Stimulated activated CD4-positive, alpha-beta T cell treated with anti-CD3 and anti-CD28 coated beads, TNF-alpha, amount 100 ng/mL, for 1 hour (primary cell): ENCODE measurements at regions not wholly inside any gene's neighbourhood (a gene's known extent, or its start where the extent isn't known, plus 50 kb on each side); places are given as distances from the start of the nearest gene placed in this dataset.
"Not testable (repeated sequence)": the region's sequence is repeated elsewhere in the genome, so short reads cannot be mapped to it uniquely, and the experiment has no call there.

Experiments
- DNase-seq, 3 donors: peaks; one replicate each; pipeline ENCODE4 v3.0.0-alpha.2; 2020; ENCODE audit warnings: low read depth in 3 of 3, low spot score in 1 of 3

DNA sequence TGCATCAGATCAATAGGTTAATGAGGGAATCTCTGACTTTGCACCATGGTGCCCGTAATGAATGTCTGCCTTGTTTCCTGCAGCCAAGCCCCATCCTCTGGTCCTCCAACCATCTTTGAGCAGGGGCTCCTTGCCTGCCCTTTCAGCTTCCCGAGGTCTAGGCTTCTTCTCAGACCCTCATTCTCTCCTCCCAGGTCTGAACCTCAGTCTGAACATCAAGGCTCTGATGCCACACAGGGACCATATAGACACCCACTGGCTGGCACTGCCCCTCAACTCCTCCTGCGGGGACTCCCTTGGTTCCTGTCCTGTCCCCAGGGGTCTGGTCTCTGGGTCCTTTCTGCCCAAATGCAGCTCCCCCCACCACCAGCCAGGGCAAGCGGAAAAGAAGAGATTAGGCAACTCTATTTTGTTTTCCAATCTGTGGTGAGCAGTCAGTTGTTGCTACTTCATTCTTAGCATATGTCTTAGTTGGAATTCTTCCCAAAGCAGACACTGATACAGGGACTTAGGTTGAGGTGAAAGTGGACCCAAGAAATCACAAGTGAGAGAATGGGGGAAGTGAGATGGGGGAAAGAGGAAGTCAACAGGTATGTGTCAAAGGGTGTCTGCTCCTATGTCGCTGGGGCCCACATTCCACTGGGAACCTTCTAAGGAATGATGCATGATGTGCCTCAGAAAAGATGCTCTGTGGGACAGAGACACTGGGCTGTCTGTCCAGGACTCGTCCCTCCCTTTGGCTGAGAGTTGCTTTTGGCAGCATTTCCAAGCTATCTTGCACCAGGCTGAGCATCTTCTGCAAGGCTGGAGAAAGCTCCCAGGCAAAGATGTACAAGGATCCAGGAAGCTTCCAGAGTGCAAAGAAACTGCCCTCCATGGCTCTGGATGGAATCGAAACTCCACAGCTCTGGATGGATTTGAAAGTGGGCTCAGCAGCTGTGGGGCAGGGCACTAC lies 1096.5 kb upstream of the TMEM132C start:
- DNase-seq, result no peak

DNA sequence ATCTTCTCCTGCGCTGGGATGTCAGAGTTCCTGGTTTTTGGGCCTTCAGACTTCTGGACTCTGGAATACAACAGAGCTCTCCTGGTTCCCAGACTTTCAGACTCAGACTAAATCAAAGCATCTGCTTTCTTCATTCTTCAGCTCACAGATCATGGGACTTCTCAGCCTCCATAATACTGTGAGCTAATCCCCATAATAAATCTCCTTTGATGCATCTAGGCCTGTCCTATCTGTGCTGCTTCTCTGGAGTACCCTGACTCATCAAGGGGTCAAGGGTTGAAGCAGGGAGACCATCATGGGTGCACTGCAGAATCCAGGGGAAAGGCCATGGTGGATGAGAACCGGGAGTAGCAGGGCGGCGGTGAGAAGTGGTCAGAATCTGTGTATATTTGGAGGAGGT lies 1094.1 kb upstream of the TMEM132C start:
- DNase-seq, result no peak

DNA sequence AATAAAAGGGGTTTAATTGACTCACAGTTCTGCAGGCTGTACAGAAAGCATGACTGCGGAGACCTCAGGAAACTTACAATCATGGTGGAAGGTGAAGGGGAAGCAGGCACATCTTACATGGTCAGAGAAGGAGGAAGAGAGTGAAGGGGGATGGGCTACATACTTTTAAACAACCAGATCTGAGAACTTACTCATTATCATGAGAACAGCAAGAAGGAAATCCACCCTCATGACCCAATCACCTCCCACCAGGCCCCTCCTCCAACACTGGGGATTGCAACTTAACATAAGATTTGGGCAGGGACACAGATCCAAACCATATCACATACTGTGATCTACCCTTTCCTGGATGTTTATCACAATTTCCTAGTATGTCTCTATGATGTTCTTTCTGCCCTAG lies 1093.0 kb upstream of the TMEM132C start:
- DNase-seq, result not testable (repeated sequence)

DNA sequence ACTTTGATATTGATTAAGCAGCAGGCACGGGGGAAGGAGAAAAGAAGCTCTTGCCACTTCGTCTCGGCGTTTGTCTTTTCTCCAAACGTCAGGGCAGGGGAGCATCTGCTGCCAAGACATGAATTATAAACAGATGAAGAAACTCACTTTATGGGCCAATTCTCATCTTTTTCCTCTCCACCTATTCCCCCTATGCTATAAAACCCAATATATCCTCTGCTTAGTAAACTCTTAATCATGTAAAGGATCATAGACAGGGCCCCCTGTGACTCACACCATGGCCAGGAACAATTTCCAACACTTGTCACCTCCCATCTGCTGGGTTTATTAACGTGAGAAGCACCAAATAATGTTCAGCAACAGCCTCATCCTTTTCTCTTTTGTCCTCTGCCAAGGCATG lies 1092.1 kb upstream of the TMEM132C start:
- no peak for DNase-seq

DNA sequence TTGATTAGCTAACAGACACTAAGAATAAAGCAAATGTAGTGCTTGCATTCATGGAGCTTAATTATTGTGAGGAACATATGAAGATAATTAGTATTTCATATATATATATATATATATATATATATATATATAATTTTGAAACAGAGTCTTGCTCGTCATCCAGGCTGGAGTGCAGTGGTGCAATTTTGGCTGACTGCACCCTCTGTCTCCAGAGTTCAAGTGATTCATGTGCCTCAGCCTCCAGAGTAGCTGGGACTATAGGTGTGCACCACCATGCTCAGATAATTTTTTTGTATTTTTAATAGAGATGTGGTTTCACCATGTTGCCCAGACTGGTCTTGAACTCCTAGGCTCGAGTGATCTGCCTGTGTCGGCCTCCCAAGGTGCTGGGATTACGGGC lies 1091.6 kb upstream of the TMEM132C start:
- no peak for DNase-seq

DNA sequence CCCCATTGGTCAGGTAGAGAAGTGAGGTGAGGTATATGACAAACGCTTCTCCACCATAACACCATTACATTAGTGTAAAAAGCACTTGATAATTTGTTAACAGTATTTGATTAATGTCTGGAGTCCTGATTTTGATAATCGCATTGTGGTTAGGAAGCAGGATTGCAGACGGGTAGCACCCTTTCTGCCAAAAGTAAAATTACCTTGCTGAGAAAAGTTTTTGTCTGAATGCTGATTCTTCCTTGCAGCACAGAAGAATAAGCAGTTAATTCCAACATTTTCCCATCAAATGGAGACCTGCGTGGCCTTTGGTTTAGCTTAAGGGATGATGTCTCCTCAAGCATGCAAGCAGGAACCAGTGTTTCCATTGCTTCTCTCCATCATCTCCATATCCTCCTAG lies 1090.2 kb upstream of the TMEM132C start:
- DNase-seq, result no peak

DNA sequence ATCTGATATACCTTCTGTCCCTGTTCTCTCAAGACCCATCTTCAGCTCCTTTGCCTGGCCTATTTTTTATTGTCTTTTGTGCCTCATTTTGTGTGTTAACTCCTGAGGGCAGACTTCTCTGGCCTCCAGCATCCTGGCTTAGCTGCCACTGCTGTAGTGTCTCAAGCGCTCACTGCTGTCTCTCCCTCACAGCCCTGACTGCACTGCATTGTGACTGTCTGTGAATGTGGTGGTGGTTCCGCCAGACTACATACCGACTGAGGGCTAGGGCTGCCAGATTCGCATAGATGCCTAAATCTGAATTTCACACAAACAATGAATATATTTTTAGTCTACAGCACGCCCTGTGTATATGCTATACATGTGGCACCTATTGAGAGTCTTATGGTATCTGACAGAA lies 1088.9 kb upstream of the TMEM132C start:
- no peak for DNase-seq

DNA sequence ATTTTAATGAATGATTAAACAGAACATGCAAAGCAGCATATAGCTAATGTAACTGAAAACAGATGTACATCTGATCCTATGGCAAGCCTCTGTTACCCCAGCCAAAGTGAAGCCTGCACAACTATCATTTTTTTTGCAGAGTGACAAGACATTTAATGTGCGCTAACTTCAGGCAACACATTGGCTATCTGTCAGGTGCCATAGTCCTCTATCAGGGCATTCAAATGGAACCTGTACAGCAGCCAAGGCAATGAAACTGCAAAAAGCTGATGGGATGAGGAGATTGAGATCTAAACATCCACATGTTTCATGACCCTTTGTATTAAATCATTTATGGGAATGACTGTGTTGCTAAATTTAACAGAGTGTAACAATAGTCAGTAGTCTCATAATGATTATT lies 1088.5 kb upstream of the TMEM132C start:
- no peak for DNase-seq

DNA sequence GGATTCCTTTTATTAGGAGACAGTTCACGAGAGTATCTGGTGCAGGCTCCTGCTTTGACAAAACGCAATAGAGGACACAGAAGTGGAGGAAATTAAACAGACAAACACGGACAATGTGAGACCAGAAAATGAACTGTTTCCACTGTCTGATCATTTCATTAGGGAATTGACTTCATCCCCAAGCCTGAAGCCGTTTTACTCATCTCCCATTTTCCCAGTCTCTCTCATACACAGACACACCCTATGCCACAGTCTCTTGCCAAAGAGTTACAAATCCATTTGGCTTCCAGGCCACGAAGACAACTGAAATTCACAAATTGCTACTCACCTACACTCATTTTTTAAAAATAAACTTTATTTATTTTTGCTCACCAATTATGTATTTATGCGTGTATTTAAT lies 1087.8 kb upstream of the TMEM132C start:
- DNase-seq, result no peak

DNA sequence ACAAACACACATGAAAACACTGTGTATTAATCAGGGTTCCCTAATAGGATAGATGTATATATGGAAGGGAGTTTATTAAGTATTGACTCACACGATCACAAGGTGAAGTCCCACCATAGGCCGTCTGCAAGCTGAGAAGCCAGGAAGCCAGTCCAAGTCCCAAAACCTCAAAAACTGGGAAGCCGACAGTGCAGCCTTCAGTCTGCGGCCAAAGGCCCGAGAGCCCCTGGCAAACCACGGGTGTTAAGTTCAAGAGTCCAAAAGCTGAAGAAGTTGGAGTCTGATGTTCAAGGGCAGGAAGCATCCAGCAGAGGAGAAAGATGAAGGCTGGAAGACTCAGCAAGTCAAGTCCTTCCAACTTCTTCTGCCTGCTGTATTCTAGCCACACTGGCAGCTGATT lies 1085.0 kb upstream of the TMEM132C start:
- DNase-seq, result no peak

DNA sequence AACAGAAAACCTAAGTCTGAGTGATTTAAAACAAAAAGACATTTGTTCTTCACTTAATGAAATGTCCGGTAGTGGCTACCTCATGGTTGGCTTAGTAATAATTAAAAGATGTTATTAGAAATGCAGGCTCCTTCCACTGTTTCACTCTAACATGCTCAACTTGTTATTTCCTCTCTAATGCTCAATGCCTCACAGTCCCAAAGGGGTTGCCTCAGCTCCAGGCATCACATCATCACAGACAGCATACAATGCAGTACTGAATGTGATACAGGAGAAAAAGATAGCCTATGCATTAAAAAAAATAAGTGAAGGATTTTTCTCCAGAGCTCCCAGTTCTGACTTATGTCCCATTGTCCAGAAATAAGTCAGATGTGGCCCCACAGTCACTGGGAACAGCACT lies 1077.0 kb upstream of the TMEM132C start:
- DNase-seq, result no peak

DNA sequence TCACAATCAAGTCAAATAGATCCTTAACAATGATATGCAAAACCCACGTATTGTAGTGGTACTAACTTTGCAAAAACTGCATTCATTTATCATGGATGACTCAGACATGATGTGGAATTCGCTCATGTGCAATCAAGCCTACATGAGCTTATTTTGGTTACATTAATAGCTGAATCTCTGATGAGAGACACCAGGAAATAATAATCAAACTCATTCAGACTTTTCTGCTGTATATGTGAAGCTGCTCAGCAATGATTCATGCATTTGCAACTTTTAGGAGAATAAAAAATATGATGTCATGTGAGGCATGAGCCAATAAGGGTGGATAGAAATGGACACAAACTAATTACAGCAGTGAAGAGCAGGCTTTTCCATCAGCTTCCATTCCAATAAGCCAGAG lies 1075.8 kb upstream of the TMEM132C start:
- no peak for DNase-seq

DNA sequence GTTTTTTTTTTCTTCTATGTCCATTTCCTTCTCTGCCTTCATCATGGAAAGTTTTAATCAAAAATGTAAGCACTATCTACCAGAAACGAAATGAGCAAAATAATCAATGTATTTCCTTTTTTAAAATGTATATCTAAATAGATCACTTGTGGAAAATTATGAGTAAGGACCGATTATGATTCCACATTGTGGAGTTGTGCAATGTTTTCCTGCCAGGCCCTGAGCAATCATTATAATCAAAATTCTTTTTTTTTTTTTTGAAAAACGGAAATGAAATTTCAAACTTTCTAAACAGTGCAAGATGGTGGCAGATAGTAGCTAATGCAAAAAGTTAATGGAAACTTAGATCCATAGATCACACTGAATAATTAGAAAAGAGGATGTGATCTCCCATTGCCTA lies 1074.6 kb upstream of the TMEM132C start:
- no peak for DNase-seq

DNA sequence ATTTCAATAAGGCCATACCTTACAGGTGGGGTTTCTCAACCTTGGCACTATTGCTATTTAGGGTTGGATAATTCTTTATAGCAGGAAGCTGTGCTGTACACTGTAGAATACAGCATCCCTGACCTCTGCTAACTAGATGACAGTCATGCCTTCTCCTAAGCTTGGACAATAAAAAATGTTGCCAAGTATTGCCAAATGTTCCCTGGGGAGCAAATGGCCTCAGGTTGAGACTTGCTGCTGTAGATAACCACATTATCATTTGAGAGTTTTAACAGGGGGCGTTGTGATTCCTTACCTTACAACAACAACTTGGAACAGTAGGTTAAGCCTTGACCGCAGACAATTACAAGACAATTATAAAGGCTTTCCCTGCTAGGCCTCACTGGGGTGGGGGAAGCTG lies 1073.6 kb upstream of the TMEM132C start:
- DNase-seq, result no peak

DNA sequence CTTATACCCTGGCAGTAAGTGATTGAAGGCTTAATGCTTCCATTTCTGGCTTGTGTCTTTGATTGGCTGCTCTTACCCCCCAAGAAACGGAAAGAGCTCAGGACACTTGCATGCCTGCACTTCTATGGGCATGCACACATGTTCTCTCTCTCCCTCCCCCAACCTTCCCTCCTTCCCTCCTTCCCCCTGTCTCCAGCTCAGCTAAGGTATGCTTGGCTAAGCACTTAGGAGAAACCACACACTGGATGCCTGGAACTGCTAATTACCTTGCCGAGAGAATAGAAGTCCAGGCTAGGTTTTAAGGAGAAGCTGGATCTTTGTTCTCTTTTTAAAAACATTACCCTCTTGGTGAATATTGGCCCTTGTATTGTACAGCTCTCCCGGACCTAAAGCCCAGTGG lies 1072.8 kb upstream of the TMEM132C start:
- DNase-seq, result no peak

DNA sequence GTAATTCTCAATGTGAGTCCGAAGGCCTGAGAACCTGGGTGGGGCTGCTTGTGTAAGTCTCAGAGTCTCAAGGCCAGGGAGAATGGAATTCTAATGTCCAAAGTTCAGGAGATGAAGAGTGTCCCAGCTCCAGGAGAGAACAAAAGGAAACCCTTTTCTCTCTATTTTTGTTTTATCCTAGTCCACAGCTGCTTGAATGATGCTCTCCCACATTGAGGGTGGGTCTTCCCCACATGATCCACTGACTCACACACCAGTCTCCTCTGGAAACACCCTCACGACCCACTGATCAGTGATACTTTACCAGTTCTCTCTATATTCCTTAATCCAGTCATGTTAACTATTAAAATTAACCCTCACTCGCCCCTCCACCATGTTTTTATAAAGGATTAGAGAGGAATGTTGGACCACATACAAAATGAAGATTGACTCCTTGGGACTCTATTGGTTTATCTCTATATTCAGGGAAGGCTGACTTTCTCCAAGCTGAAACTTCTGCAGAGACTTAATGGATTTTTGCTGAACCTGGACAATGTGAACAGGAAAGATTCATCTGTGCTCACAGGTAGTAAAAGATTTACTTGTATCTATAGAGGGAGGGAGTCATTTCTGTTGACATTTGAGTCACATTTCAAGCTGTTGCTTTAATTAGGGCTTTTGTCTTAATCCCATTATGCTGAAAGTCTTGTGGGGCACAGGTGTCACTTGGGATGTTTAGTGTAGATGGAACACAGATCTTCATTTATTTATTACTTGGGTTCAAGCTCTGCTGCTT lies 1061.0 kb upstream of the TMEM132C start:
- no peak for DNase-seq

DNA sequence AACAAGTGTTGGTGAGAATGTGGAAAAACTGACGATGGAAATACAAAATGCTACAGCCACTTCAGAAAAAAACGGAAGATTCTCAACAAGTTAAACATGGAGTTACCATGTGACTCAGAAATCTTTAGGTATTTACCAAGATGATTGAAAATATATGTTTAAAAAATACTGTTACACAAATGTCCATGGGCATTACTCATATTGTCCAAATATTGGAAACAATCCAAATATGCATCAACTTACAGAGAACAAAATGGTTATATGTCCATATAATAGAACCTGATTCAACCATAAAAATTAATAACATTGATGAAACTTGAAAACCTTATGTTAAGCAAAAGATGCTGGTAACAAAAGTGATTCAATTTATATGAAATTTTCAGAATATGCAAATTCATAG lies 1057.7 kb upstream of the TMEM132C start:
- DNase-seq, result no peak

DNA sequence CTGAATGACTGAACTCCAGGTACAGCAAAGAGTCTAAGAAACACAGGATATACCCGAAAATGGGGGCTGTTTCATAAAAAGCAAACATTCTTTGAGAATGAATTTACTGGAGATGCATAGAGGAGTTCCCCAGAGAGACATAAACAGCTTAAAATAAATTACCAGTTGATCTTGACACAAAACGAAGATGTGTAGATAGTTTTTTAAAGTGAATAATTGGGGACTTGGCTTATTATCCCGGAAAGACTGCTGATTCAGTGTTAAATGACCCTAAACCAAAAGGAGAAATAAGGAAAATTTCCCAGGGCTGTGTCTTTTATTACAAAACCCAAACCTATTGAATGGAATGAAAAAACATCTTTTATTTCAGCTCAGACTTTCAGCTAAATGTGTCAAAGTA lies 1052.8 kb upstream of the TMEM132C start:
- no peak for DNase-seq

DNA sequence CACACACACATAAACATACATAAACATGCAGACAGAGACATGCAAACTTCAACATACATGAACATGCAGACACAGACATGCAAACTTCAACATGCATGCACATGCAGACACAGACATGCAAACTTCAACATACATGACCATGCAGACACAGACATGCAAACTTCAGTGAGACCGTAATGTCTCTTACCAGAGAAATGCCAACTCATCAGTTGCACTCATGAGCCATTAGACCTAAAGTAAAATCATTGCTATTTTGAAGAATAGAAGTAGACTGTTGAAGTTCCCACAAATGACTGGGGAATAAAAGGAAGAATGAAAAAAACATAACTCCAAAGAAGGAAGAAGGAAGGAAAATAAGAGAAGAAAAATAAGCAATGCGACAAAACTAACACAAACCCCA lies 1044.0 kb upstream of the TMEM132C start:
- no peak for DNase-seq

DNA sequence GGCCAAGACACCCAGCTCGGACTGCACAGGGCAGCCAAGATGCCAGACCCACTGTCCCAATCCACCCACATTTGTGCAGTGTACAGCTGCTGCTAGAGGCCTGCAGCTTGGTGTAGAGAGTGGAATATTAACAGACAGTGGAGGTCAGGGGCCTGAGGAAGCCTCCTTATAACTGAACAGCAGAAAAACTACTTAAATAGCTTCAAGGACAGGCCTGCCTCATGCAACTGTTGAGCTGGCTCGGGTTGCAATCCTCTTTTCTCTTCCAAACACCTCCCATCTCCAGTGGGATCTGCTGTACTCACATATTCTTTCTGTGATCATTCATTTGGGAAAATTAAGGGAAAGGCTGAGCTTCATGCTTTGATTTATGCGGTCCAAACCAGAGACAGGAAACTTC lies 1043.2 kb upstream of the TMEM132C start:
- DNase-seq, result no peak

DNA sequence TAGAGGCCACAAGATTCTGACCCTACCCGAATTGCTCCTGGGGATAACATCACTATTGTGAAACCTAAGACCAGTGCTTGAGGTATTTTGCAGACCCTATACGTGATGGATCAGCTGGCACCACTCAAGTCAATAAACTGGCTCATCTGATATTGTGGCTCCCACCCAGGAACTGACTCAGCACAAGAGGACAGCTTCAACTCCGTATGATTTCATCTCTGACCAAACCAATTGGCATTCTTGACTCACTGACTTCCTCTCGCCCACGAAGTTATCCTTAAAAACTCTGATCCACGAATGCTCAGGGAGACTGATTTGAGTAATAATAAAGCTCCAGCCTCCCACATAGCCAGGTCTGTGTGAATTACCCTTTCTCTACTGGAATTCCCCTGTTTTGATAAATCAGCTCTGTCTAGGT lies 1036.1 kb upstream of the TMEM132C start:
- no peak for DNase-seq

DNA sequence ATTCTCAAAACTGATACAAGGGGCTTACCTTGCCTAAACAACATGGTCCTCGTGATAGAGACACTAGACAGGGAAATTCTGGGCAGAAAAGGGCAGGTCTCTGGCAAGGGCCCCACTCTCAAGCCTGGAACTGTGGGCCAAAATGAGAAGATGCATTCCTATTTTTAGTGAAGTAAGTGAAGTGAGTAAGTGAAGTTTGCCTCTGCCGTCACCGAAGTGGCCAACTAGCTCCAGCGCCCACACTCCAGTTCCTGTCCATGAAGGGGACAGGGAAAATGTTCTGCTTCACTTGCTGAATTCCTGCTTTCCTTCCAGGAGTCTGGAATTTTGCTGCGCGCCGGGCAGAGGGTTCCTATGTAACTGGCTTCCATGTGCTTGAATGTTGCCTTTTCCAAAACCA lies 1035.6 kb upstream of the TMEM132C start:
- no peak for DNase-seq
